KMS-11 (cell line): ENCODE measurements at regions not wholly inside any gene's neighbourhood (a gene's known extent, or its start where the extent isn't known, plus 50 kb on each side); places are given as distances from the start of the nearest gene placed in this dataset.

Experiments
- H2AFZ ChIP-seq: fragments of 200-600 bp; sonication (generic); 2 replicates; pipeline ENCODE4 v1.6.1; 2016; ENCODE audit warnings: antibody characterized with exemption, mixed run types, low read depth
- H3K27ac ChIP-seq: fragments of 200-600 bp; sonication (generic); 2 replicates; pipeline ENCODE4 v1.6.1; 2016; ENCODE audit warnings: mild to moderate bottlenecking, mixed run types
- H3K27me3 ChIP-seq: fragments of 200-600 bp; sonication (generic); 2 replicates; pipeline ENCODE4 v1.6.1; 2017; ENCODE audit warnings: mild to moderate bottlenecking, low read depth, mixed run types, moderate library complexity; ENCODE audit not compliant: insufficient read depth
- H3K36me3 ChIP-seq: fragments of 200-600 bp; sonication (generic); 2 replicates; pipeline ENCODE4 v1.6.1; 2017; ENCODE audit warnings: mild to moderate bottlenecking, mixed run types; ENCODE audit not compliant: insufficient read depth
- H3K4me1 ChIP-seq: fragments of 200-600 bp; sonication (generic); 2 replicates; pipeline ENCODE4 v1.6.1; 2016; ENCODE audit warnings: mild to moderate bottlenecking, low read depth, mixed run types; ENCODE audit not compliant: poor library complexity, severe bottlenecking
- H3K4me2 ChIP-seq: fragments of 200-600 bp; sonication (generic); 2 replicates; pipeline ENCODE4 v1.7.0; 2016; ENCODE audit warnings: mild to moderate bottlenecking, mixed run types
- H3K4me3 ChIP-seq: fragments of 200-600 bp; sonication (generic); IDR thresholded peaks from 2 replicates; pipeline ENCODE4 v1.6.1; 2017; ENCODE audit warnings: low read depth, low read length, mixed read lengths; ENCODE audit not compliant: insufficient read depth
- H3K79me2 ChIP-seq: fragments of 200-600 bp; sonication (generic); 2 replicates; pipeline ENCODE4 v1.6.1; 2016; ENCODE audit warnings: low read depth, mixed run types; ENCODE audit not compliant: insufficient read depth
- H3K9ac ChIP-seq: fragments of 200-600 bp; sonication (generic); 2 replicates; pipeline ENCODE4 v1.6.1; 2016; ENCODE audit warnings: mild to moderate bottlenecking, mixed run types
- H4K20me1 ChIP-seq: fragments of 200-600 bp; sonication (generic); 2 replicates; pipeline ENCODE4 v1.6.1; 2016; ENCODE audit warnings: mild to moderate bottlenecking, mixed run types; ENCODE audit not compliant: insufficient read depth
- TF ChIP-seq, protein P1 (sequence below): fragments of 200-600 bp; sonication (generic); conservative IDR thresholded peaks from 2 replicates; pipeline ENCODE4 v1.6.1; 2017; ENCODE audit warnings: low read depth, mild to moderate bottlenecking, antibody characterized with exemption, low read length, moderate library complexity, mixed read lengths

GRCh38 chr2:145343287-145343686, 823.4 kb upstream of the ZEB2 start:
- H3K79me2 ChIP-seq, result no peaks in the 10 kb centered on the region
- no peaks in the 10 kb centered on the region for H4K20me1 ChIP-seq
- H3K36me3 ChIP-seq, result no peaks in the 10 kb centered on the region
- no peak overlapping the region for H3K9ac ChIP-seq
- no peak overlapping the region for H2AFZ ChIP-seq
- H3K4me1 ChIP-seq, result no peaks in the 10 kb centered on the region
- TF ChIP-seq, protein P1, sequence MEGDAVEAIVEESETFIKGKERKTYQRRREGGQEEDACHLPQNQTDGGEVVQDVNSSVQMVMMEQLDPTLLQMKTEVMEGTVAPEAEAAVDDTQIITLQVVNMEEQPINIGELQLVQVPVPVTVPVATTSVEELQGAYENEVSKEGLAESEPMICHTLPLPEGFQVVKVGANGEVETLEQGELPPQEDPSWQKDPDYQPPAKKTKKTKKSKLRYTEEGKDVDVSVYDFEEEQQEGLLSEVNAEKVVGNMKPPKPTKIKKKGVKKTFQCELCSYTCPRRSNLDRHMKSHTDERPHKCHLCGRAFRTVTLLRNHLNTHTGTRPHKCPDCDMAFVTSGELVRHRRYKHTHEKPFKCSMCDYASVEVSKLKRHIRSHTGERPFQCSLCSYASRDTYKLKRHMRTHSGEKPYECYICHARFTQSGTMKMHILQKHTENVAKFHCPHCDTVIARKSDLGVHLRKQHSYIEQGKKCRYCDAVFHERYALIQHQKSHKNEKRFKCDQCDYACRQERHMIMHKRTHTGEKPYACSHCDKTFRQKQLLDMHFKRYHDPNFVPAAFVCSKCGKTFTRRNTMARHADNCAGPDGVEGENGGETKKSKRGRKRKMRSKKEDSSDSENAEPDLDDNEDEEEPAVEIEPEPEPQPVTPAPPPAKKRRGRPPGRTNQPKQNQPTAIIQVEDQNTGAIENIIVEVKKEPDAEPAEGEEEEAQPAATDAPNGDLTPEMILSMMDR, result no peak
- H3K4me2 ChIP-seq, result no peak overlapping the region
- H3K27ac ChIP-seq, result no peak overlapping the region
- no peaks in the 10 kb centered on the region for H3K27me3 ChIP-seq
- H3K4me3 ChIP-seq, result no peak overlapping the region

- Histone ChIP-seq H3K4me3 (no peak overlapping the region), H3K27me3 (no peaks in the 10 kb centered on the region), H4K20me1 (no peaks in the 10 kb centered on the region), H3K36me3 (no peaks in the 10 kb centered on the region), H3K4me2 (no peak overlapping the region), H3K79me2 (no peaks in the 10 kb centered on the region), H3K4me1 (no peaks in the 10 kb centered on the region), H3K27ac (no peak overlapping the region), H2AFZ (no peak overlapping the region), H3K9ac (no peak overlapping the region)
- TF ChIP-seq, protein P1, result no peak
Measured at GRCh38 chr2:145341536-145341935, 821.6 kb upstream of the ZEB2 start.

DNA sequence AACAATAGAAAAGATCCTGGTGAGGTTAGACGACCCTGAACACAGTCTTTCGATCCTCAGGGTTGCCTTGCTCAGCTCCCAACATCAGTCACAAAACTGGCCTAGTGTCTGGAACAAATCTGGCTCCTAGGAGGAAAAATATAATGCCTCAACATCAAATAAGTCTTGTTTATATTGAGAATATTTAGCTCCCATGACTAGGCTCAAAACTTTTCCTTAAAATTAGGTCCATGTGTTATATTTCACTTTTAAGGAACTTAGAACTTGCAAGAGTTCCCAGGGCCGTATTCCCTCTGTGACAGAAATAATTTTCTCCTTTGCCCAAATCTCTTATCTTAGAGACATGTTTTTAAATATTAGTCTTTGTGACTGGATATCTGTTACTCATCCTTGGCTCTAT, 819.7 kb upstream of the ZEB2 start:
- H3K27me3 ChIP-seq, result no peaks in the 10 kb centered on the region
- TF ChIP-seq, protein P1, result no peak
- H3K27ac ChIP-seq, result no peak overlapping the region
- no peak overlapping the region for H3K9ac ChIP-seq
- H3K4me3 ChIP-seq, result no peak overlapping the region
- no peaks in the 10 kb centered on the region for H3K36me3 ChIP-seq
- no peak overlapping the region for H3K4me2 ChIP-seq
- no peaks in the 10 kb centered on the region for H4K20me1 ChIP-seq
- no peaks in the 10 kb centered on the region for H3K79me2 ChIP-seq
- no peaks in the 10 kb centered on the region for H3K4me1 ChIP-seq
- H2AFZ ChIP-seq, result no peak overlapping the region

DNA sequence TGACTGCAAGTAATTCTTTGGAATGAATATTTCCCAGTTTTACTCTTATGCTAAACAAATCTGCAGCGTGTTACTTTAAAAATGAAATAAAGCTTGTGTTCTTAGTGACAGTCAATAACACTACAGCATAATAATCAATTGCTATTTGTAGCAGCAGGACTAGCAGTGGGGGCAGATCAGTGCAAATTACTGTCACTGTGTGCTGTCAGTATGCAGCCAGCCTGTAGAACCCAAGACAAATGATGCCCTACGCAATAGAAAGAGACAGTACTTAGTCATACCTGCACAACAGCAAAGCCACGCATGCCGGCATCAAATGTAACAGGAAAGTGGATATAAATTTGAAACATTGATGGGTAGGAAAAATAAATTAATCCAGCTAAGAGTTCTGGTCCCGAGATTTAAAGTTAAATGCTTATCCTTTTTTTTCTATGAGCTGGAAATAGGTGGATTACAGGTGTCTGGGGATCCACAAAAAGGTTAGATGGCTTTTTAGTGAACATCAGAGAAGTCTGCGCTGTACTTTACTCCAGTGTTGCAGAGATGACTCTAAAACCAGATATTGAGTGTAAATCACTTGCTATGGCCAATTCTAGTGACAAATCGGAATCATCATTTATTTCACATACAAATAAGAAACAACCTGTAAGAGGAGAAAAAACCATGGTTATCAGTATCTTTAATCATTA, 812.4 kb upstream of the ZEB2 start:
- Histone ChIP-seq H4K20me1 (no peaks in the 10 kb centered on the region), H3K36me3 (no peaks in the 10 kb centered on the region)
- TF ChIP-seq, protein P1, result no peak

More for the DNA sequence above, 812.4 kb upstream of the ZEB2 start:
- Histone ChIP-seq H3K4me2 (no peak overlapping the region), H2AFZ (no peak overlapping the region), H3K4me3 (no peak overlapping the region), H3K27ac (no peak overlapping the region), H3K79me2 (no peaks in the 10 kb centered on the region), H3K27me3 (no peaks in the 10 kb centered on the region), H3K4me1 (no peaks in the 10 kb centered on the region), H3K9ac (no peak overlapping the region)
